GM12864 (cell line): ENCODE measurements at regions not wholly inside any gene's neighbourhood (a gene's known extent, or its start where the extent isn't known, plus 50 kb on each side); places are given as distances from the start of the nearest gene placed in this dataset.

Source experiments
- DNase-seq: peaks from one replicate; pipeline ENCODE4 v3.0.0-alpha.2; 2011; ENCODE audit warnings: low read depth
- H3K4me3 ChIP-seq: 2 replicates; pipeline ENCODE4 v1.5.1; 2011; ENCODE audit warnings: mild to moderate bottlenecking, low read depth, low read length, control low read depth
- TF ChIP-seq, protein P1 (sequence below): IDR thresholded peaks from 2 replicates; pipeline ENCODE4 v1.5.1; 2011; ENCODE audit warnings: low read depth, mild to moderate bottlenecking, moderate library complexity, low read length, control low read depth, inconsistent platforms; ENCODE audit errors: missing control alignments

DNA sequence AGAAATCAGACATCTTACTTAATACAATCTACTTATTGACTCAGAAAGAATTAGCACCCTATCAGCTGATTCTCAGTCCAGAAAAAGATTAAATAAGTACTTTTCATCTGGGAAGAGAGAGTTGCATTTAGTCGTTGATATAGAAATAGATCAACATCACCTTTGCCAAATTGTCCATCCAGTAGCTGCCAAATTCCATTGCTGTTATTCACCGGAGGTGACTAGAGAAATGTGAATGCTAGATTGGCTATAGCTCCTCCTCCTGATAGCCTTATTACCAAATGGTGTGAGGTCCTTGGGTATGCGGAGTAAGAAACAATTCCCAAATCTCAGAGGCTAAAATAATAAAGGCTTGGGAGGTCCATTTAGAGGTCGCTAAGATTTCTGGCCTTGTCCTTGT is 723.3 kb upstream of the FLRT2 start:
- DNase-seq = no peak
- no peak overlapping the region for H3K4me3 ChIP-seq
- TF ChIP-seq, protein P1, sequence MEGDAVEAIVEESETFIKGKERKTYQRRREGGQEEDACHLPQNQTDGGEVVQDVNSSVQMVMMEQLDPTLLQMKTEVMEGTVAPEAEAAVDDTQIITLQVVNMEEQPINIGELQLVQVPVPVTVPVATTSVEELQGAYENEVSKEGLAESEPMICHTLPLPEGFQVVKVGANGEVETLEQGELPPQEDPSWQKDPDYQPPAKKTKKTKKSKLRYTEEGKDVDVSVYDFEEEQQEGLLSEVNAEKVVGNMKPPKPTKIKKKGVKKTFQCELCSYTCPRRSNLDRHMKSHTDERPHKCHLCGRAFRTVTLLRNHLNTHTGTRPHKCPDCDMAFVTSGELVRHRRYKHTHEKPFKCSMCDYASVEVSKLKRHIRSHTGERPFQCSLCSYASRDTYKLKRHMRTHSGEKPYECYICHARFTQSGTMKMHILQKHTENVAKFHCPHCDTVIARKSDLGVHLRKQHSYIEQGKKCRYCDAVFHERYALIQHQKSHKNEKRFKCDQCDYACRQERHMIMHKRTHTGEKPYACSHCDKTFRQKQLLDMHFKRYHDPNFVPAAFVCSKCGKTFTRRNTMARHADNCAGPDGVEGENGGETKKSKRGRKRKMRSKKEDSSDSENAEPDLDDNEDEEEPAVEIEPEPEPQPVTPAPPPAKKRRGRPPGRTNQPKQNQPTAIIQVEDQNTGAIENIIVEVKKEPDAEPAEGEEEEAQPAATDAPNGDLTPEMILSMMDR = no peak

DNA sequence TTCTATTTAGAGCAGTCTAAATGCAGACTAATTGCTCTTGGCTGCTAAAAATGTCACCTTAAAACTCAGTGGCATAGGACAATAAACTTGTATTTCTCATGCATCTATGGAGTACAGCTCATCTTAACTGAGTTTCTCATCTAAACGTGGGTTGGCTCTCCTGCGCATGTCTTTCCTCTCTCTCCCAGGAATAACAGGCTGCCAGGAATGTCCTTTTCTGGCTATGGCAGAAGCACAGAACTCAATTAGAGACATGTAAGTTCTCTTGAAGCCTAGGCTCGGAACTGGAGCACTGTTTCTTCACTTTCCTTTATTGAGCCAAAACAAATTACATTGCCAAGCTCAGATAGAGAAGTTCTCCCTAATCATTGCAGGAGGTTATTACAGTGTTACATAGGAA is 722.3 kb upstream of the FLRT2 start:
- DNase-seq = no peak
- TF ChIP-seq, protein P1 = no peak
- H3K4me3 ChIP-seq = no peak overlapping the region

DNA sequence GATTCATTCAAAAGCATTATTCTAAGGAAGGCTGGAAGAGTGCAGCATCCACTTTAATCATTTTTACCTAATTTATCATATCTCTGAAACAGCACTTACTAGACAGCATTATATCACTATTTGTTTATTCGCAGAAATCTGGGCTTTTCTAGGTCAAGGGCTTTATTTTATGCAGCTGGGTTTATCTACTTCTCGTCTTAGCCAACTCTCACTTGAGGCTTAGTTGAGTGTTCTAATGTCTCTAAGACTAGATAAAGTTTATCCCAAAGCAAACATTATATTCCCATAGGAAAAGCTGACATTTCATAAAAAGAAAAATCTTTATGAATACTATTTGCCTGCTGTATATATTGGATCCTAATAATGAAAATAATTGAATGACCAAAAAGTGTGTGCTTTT is 720.8 kb upstream of the FLRT2 start:
- TF ChIP-seq, protein P1 = no peak
- no peak for DNase-seq
- H3K4me3 ChIP-seq = no peak overlapping the region

DNA sequence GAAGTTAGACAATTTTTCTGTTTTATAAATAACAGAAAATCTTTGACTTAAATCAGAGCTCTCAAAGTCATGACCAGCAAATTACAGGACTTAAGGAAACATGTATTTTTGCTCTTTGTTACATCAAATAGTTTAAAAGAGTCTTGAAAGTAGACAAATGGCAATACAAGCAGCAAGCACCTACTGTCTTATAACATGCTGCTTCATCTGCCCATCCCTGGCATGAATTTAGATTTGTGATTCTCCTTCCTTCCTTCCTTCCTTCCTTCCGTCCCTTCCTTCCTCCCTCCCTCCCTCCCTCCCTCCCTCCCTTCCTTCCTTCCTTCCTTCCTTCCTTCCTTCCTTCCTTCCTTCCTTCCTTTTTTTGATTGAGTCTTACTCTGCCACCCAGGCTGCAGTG is 715.6 kb upstream of the FLRT2 start:
- DNase-seq = no peak
- TF ChIP-seq, protein P1 = no peak
- no peak overlapping the region for H3K4me3 ChIP-seq

DNA sequence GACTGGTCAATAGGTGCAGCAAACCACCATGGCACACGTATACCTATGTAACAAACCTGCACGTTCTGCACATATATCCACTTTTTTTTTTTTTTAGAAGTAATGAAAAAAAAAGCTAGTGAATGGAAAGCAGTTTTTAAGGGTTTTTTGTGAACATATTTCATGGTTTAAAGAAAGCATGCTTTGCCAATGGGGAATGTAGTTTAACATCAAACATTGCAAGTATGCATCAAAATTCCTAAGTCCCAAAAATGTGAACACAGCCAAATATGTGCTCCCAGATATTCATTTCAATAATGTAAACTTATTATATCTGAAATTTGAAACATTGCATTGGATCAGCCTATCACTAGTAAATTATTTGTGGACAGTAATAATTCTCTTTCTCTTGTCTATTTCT is 710.4 kb upstream of the FLRT2 start:
- DNase-seq = no peak
- TF ChIP-seq, protein P1 = no peak
- H3K4me3 ChIP-seq = no peak overlapping the region

DNA sequence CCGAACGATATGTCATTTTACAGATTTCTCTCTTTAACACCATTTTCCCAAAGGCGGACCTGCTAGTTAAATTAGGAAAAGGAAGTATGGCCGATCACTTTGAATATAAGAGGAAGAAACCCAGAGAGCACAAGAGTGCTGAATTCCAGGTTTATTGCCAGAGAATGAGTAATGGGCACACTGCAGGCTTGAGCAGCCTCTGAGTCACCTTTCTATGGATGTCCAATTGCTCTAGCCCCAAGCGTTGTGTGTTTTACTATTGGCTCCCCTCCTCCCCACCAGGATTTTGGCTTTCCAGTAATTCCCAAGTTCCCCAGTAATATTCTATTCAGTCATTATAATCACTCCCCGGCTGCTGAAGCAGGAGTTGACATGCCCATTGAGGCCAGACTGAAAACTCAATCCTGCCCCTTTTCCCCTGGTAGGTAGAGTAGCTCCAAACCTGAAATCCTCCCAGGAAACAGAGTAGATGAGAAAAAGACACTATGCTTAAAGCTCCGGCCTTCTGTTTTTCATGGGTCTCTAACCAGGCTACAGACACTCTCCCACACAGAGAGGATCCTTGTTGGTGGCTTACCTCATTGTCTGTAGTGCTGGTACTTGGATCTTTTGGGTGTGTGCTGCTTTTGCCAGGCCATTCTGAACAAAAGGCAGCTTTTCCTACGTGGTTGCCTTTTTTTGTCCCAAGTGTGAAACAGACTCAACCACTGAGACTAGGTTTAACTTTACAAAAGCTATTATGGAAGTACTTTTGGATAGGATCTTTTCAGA is 704.3 kb upstream of the FLRT2 start:
- TF ChIP-seq, protein P1 = no peak
- no peak overlapping the region for H3K4me3 ChIP-seq
- no peak for DNase-seq

- TF ChIP-seq, protein P1 = no peak
- no peak overlapping the region for H3K4me3 ChIP-seq
- no peak for DNase-seq
Measured at GRCh38 chr14:84826294-84826693, 703.6 kb upstream of the FLRT2 start.
